Parathyroid adenoma (tissue), 2 donors: ENCODE measurements at regions not wholly inside any gene's neighbourhood (a gene's known extent, or its start where the extent isn't known, plus 50 kb on each side); places are given as distances from the start of the nearest gene placed in this dataset.

Experiments
- H2AFZ ChIP-seq: fragments of 300-600 bp; sonication (generic); one replicate; pipeline ENCODE4 v1.7.0; 2017; ENCODE audit warnings: antibody characterized with exemption, mild to moderate bottlenecking
- H3K27ac ChIP-seq: fragments of 300-600 bp; sonication (generic); one replicate; pipeline ENCODE4 v1.7.0; 2017
- H3K27me3 ChIP-seq: fragments of 300-600 bp; sonication (generic); one replicate; pipeline ENCODE4 v1.7.0; 2017; ENCODE audit warnings: low read length; ENCODE audit not compliant: control insufficient read depth, insufficient read depth
- H3K36me3 ChIP-seq: fragments of 300-600 bp; sonication (generic); one replicate; pipeline ENCODE4 v1.7.0; 2017; ENCODE audit warnings: low read length; ENCODE audit not compliant: control insufficient read depth, insufficient read depth
- H3K4me1 ChIP-seq: fragments of 300-600 bp; sonication (generic); one replicate; pipeline ENCODE4 v1.7.0; 2017; ENCODE audit warnings: control low read depth
- H3K4me2 ChIP-seq: fragments of 300-600 bp; sonication (generic); one replicate; pipeline ENCODE4 v1.7.0; 2017; ENCODE audit warnings: low read length
- H3K4me3 ChIP-seq: fragments of 300-600 bp; sonication (generic); one replicate; pipeline ENCODE4 v1.7.0; 2017; ENCODE audit warnings: low read depth, low read length
- H3K79me2 ChIP-seq: fragments of 300-600 bp; sonication (generic); one replicate; pipeline ENCODE4 v1.7.0; 2017; ENCODE audit warnings: control low read depth
- H3K9ac ChIP-seq: fragments of 300-600 bp; sonication (generic); one replicate; pipeline ENCODE4 v1.7.0; 2017; ENCODE audit warnings: mild to moderate bottlenecking
- H3K9me3 ChIP-seq: fragments of 300-600 bp; sonication (generic); one replicate; pipeline ENCODE4 v1.7.0; 2017; ENCODE audit warnings: low read length; ENCODE audit not compliant: control insufficient read depth
- CTCF ChIP-seq: fragments of 300-600 bp; sonication (generic); IDR thresholded peaks from one replicate; pipeline ENCODE4 v1.7.0; 2017; ENCODE audit warnings: antibody characterized with exemption, mild to moderate bottlenecking
- donor health status: primary hyperparathyroidism.

GRCh38 chr10:3631291-3631690 is 153.7 kb downstream of the KLF6 start:
- H3K27ac ChIP-seq: no peak overlapping the region
- H3K79me2 ChIP-seq: no peaks in the 10 kb centered on the region
- no peaks in the 10 kb centered on the region for H3K36me3 ChIP-seq
- H3K4me2 ChIP-seq: no peak overlapping the region
- no peak overlapping the region for H2AFZ ChIP-seq
- no peak overlapping the region for H3K4me3 ChIP-seq
- H3K27me3 ChIP-seq: no peaks in the 10 kb centered on the region
- H3K4me1 ChIP-seq: no peaks in the 10 kb centered on the region
- H3K9ac ChIP-seq: no peak overlapping the region
- H3K9me3 ChIP-seq: no peaks in the 10 kb centered on the region
- no peak for TF ChIP-seq CTCF

GRCh38 chr10:3625959-3626751 is 158.9 kb downstream of the KLF6 start:
- Histone ChIP-seq H3K4me1 (no peaks in the 10 kb centered on the region), H3K27me3 (no peaks in the 10 kb centered on the region), H3K27ac (no peak overlapping the region), H3K79me2 (no peaks in the 10 kb centered on the region), H3K9ac (no peak overlapping the region), H3K36me3 (no peaks in the 10 kb centered on the region), H3K4me3 (no peak overlapping the region), H3K4me2 (no peak overlapping the region), H3K9me3 (no peaks in the 10 kb centered on the region), H2AFZ (no peak overlapping the region)
- no peak for TF ChIP-seq CTCF

- Histone ChIP-seq H3K9ac (no peak overlapping the region), H3K36me3 (no peaks in the 10 kb centered on the region), H3K4me3 (no peak overlapping the region), H3K4me1 (no peaks in the 10 kb centered on the region), H3K79me2 (no peaks in the 10 kb centered on the region), H3K4me2 (no peak overlapping the region), H2AFZ (no peak overlapping the region), H3K27me3 (no peaks in the 10 kb centered on the region), H3K27ac (no peak overlapping the region), H3K9me3 (no peaks in the 10 kb centered on the region)
- TF ChIP-seq CTCF: no peak
Observed at GRCh38 chr10:3624367-3624766, 160.6 kb downstream of the KLF6 start.

GRCh38 chr10:3623746-3624145 is 161.3 kb downstream of the KLF6 start:
- no peak overlapping the region for H2AFZ ChIP-seq
- H3K36me3 ChIP-seq: no peaks in the 10 kb centered on the region
- H3K27ac ChIP-seq: no peak overlapping the region
- H3K27me3 ChIP-seq: no peaks in the 10 kb centered on the region
- H3K4me2 ChIP-seq: no peak overlapping the region
- TF ChIP-seq CTCF: no peak
- H3K9ac ChIP-seq: no peak overlapping the region
- H3K9me3 ChIP-seq: no peaks in the 10 kb centered on the region
- H3K4me3 ChIP-seq: no peak overlapping the region
- no peaks in the 10 kb centered on the region for H3K79me2 ChIP-seq
- no peaks in the 10 kb centered on the region for H3K4me1 ChIP-seq
